NCI-H1105 treated with DMSO at 0.1 percent for 48 hours (cell line): ENCODE measurements at regions not wholly inside any gene's neighbourhood (a gene's known extent, or its start where the extent isn't known, plus 50 kb on each side); places are given as distances from the start of the nearest gene placed in this dataset.
A peak's percentile ranks its signal among the peaks of the same experiment; 100 is the strongest.

Experiments
- DNase-seq: peaks from one replicate; lab custom pipeline; 2025; lab: John Stamatoyannopoulos, UW

GRCh38 chr12:4969405-4969804, 59.7 kb downstream of the KCNA1 start:
- DNase-seq: no peak

- peak; percentile 5 for DNase-seq
Measured at GRCh38 chr12:4974217-4974616, 64.5 kb downstream of the KCNA1 start.

- no peak for DNase-seq
Measured at GRCh38 chr12:4975574-4975973, 65.9 kb downstream of the KCNA1 start.

- DNase-seq: no peak
Measured at GRCh38 chr12:4977102-4977501, 66.6 kb upstream of the KCNA5 start.

GRCh38 chr12:4978737-4979136, 64.9 kb upstream of the KCNA5 start:
- DNase-seq: peak; percentile 52

GRCh38 chr12:4979737-4980136, 63.9 kb upstream of the KCNA5 start:
- DNase-seq: no peak

GRCh38 chr12:4984344-4984743, 59.3 kb upstream of the KCNA5 start:
- no peak for DNase-seq

- DNase-seq: peak; percentile 75
Measured at GRCh38 chr12:4984971-4985370, 58.7 kb upstream of the KCNA5 start.

- no peak for DNase-seq
Measured at GRCh38 chr12:4985820-4986219, 57.9 kb upstream of the KCNA5 start.

GRCh38 chr12:4987076-4988046, 56.3 kb upstream of the KCNA5 start:
- DNase-seq: no peak

GRCh38 chr12:4991373-4991772, 52.3 kb upstream of the KCNA5 start:
- DNase-seq: peak; percentile 42

GRCh38 chr12:4991801-4992200, 51.9 kb upstream of the KCNA5 start:
- DNase-seq: no peak

- no peak for DNase-seq
Measured at GRCh38 chr12:4992871-4993270, 50.8 kb upstream of the KCNA5 start.
